K562 (cell line): ENCODE measurements at regions not wholly inside any gene's neighbourhood (a gene's known extent, or its start where the extent isn't known, plus 50 kb on each side); places are given as distances from the start of the nearest gene placed in this dataset.
A peak's percentile ranks its signal among the peaks of the same experiment; 100 is the strongest.

Experiments used
- ARNT ChIP-seq, 2 experiments: fragments of 450-650 bp; IDR thresholded peaks; 2 replicates each; pipeline ENCODE4 v1.6.1; 2016; ENCODE audit warnings: mild to moderate bottlenecking in 1 of 2
- ATF1 ChIP-seq, 2 experiments: fragments of 450-650 bp in 1 of 2; IDR thresholded peaks; 2 replicates each; pipeline ENCODE4 v1.6.1; 2016; ENCODE audit warnings: missing compliant biosample characterization in 1 of 2, missing genetic modification characterization in 1 of 2
- CTBP1 ChIP-seq: fragments of 450-650 bp; IDR thresholded peaks from 2 replicates; pipeline ENCODE4 v1.6.1; 2016; ENCODE audit warnings: borderline replicate concordance
- ETS2 ChIP-seq: IDR thresholded peaks from 2 replicates; pipeline ENCODE4 v1.6.1; 2016; ENCODE audit warnings: borderline replicate concordance, missing genetic modification characterization, mild to moderate bottlenecking, moderate library complexity, missing compliant biosample characterization; ENCODE audit not compliant: poor library complexity, severe bottlenecking
- GABPA ChIP-seq: fragments of 200-800 bp; sonication (Bioruptor generic); conservative IDR thresholded peaks from 2 replicates; pipeline ENCODE4 v1.6.1; 2016; ENCODE audit warnings: low read depth, missing genetic modification characterization, missing compliant biosample characterization
- HCFC1 ChIP-seq: IDR thresholded peaks from 2 replicates; pipeline ENCODE4 v1.6.1; 2012; ENCODE audit warnings: low read depth, low read length, improper control_type of control experiment
- L3MBTL2 ChIP-seq: fragments of 450-650 bp; IDR thresholded peaks from 2 replicates; pipeline ENCODE4 v1.6.1; 2016; ENCODE audit warnings: mild to moderate bottlenecking, moderate library complexity
- NR2C2 ChIP-seq, 2 experiments: fragments of 200-800 bp in 1 of 2; sonication (Bioruptor generic) in 1 of 2; sonication (generic) in 1 of 2; formaldehyde crosslinking in 1 of 2; IDR thresholded peaks; 2 replicates each; pipeline versions ENCODE4 v1.6.1 to v1.8.0; 2016 to 2022; ENCODE audit warnings: mild to moderate bottlenecking in 1 of 2, missing compliant biosample characterization in 1 of 2, missing genetic modification characterization in 1 of 2, missing genetic modification reagents in 1 of 2
- PBX2 ChIP-seq, 2 experiments: IDR thresholded peaks in 1 of 2; conservative IDR thresholded peaks in 1 of 2; 2 replicates each; pipeline ENCODE4 v1.6.1; 2016; ENCODE audit warnings: low read depth in 2 of 2, mild to moderate bottlenecking in 1 of 2, missing compliant biosample characterization in 1 of 2, missing genetic modification characterization in 1 of 2, moderate library complexity in 1 of 2
- POLR3G ChIP-seq: IDR thresholded peaks from 2 replicates; pipeline ENCODE4 v1.6.1; 2011; ENCODE audit not compliant: insufficient read length, insufficient replicate concordance; ENCODE audit errors: extremely low read depth
- PTTG1 ChIP-seq: fragments of 450-650 bp; IDR thresholded peaks from 2 replicates; pipeline ENCODE4 v1.6.1; 2016; ENCODE audit warnings: low read depth, mild to moderate bottlenecking, missing genetic modification characterization, missing compliant biosample characterization
- RCOR1 ChIP-seq, 2 experiments: IDR thresholded peaks; 2 replicates each; pipeline ENCODE4 v1.6.1; 2012; ENCODE audit warnings: low read depth in 2 of 2, low read length in 2 of 2, borderline replicate concordance in 1 of 2, improper control_type of control experiment in 1 of 2
- SIN3A ChIP-seq, 2 experiments: fragments of 150-350 bp in 1 of 2; IDR thresholded peaks; 2 replicates each; pipeline ENCODE4 v1.6.1; 2011 to 2016; ENCODE audit warnings: borderline replicate concordance in 2 of 2, low read depth in 2 of 2, low read length in 2 of 2, mild to moderate bottlenecking in 2 of 2, moderate library complexity in 2 of 2; ENCODE audit not compliant: control insufficient read depth in 1 of 2
- TCF15 ChIP-seq: fragments of 250-450 bp; sonication (Bioruptor Pico); IDR thresholded peaks from 2 replicates; pipeline ENCODE4 v1.8.0; 2022; ENCODE audit warnings: moderate library complexity, mild to moderate bottlenecking, inconsistent platforms
- TCF3 ChIP-seq: sonication (generic); formaldehyde crosslinking; IDR thresholded peaks from 2 replicates; pipeline ENCODE4 v1.4.0; 2020; ENCODE audit warnings: mild to moderate bottlenecking, missing genetic modification reagents
- USF1 ChIP-seq: sonication (generic); formaldehyde crosslinking; IDR thresholded peaks from 2 replicates; pipeline ENCODE4 v1.9.0; 2022; ENCODE audit warnings: mild to moderate bottlenecking, missing genetic modification reagents
- ZFP30 ChIP-seq: fragments of 250-450 bp; sonication (Bioruptor Pico); IDR thresholded peaks from 2 replicates; pipeline ENCODE4 v1.8.0; 2022; ENCODE audit warnings: moderate library complexity, mild to moderate bottlenecking, inconsistent platforms, borderline replicate concordance
- ZKSCAN1 ChIP-seq: fragments of 150-350 bp; IDR thresholded peaks from 2 replicates; pipeline ENCODE4 v1.6.1; 2016; ENCODE audit warnings: low read depth, low read length
- ZNF146 ChIP-seq: IDR thresholded peaks from one replicate; pipeline ENCODE4 v1.6.1; 2018; ENCODE audit warnings: missing compliant biosample characterization; ENCODE audit not compliant: unreplicated experiment
- ZNF232 ChIP-seq: sonication (generic); formaldehyde crosslinking; IDR thresholded peaks from 2 replicates; pipeline ENCODE4 v1.8.0; 2022; ENCODE audit warnings: mild to moderate bottlenecking, missing genetic modification reagents
- ZNF431 ChIP-seq: sonication (generic); formaldehyde crosslinking; IDR thresholded peaks from 2 replicates; pipeline ENCODE4 v1.8.0; 2022; ENCODE audit warnings: mild to moderate bottlenecking, missing genetic modification reagents
- ZNF507 ChIP-seq: conservative IDR thresholded peaks from 2 replicates; pipeline ENCODE4 v1.6.1; 2017; ENCODE audit warnings: missing genetic modification characterization, missing compliant biosample characterization
- ZNF586 ChIP-seq: fragments of 450-650 bp; formaldehyde crosslinking; conservative IDR thresholded peaks from 2 replicates; pipeline ENCODE4 v1.4.0; 2020; ENCODE audit warnings: mild to moderate bottlenecking, moderate library complexity
- ZNF699 ChIP-seq: fragments of 250-450 bp; sonication (Bioruptor Pico); IDR thresholded peaks from 2 replicates; pipeline ENCODE4 v1.8.0; 2021; ENCODE audit warnings: mild to moderate bottlenecking, moderate library complexity; ENCODE audit not compliant: insufficient replicate concordance

- TF ChIP-seq TCF3 (CRISPR knock-in tag), result no peak
- TF ChIP-seq ZNF699 (CRISPR knock-in tag), result no peak
- peak; percentile 18; the same call in 1 of the 2 replicates for TF ChIP-seq GABPA (tag)
- TF ChIP-seq ZFP30 (CRISPR knock-in tag), result no peak
- no peak for TF ChIP-seq ZNF232 (CRISPR knock-in tag)
- TF ChIP-seq ARNT (IDR thresholded peaks at IDR 0.05), result no peak
- no peak for TF ChIP-seq NR2C2 (CRISPR knock-in tag; IDR thresholded peaks at IDR 0.05)
- TF ChIP-seq NR2C2 (tag; IDR thresholded peaks at IDR 0.05), result peak; percentile 43; the same call in 1 of the 2 replicates
- no peak for TF ChIP-seq ZKSCAN1
- TF ChIP-seq CTBP1, result no peak
- TF ChIP-seq ZNF146 (CRISPR knock-in tag), result no peak
- no peak for TF ChIP-seq PTTG1 (tag)
- no peak for TF ChIP-seq ATF1 (CRISPR knock-in tag; IDR thresholded peaks at IDR 0.05)
- TF ChIP-seq ATF1 (tag; IDR thresholded peaks at IDR 0.05), result 0 out of 2 replicates have a peak, but pooled peaks have one; percentile 23
- no peak for TF ChIP-seq TCF15 (CRISPR knock-in tag)
- peak; percentile 84; the same call in 1 of the 2 replicates for TF ChIP-seq ZNF586
- TF ChIP-seq ZNF507 (tag), result no peak
- no peak for TF ChIP-seq RCOR1 (IDR thresholded peaks at IDR 0.05; ENCODE audit: borderline replicate concordance in 1 of 2, low read depth in 2 of 2, low read length in 2 of 2)
- TF ChIP-seq PBX2 (CRISPR knock-in tag; IDR thresholded peaks at IDR 0.05; ENCODE audit: low read depth), result no peak
- no peak for TF ChIP-seq PBX2 (tag; conservative IDR thresholded peaks at IDR 0.05; ENCODE audit: low read depth)
- TF ChIP-seq ETS2 (tag), result no peak
- TF ChIP-seq L3MBTL2, result peak; percentile 90
- TF ChIP-seq ZNF431 (CRISPR knock-in tag), result no peak
- TF ChIP-seq HCFC1, result no peak
- TF ChIP-seq POLR3G, result no peak
- TF ChIP-seq SIN3A (IDR thresholded peaks at IDR 0.05; ENCODE audit: borderline replicate concordance in 2 of 2, control insufficient read depth in 1 of 2, low read depth in 2 of 2, low read length in 2 of 2), result no peak
- TF ChIP-seq USF1 (CRISPR knock-in tag), result no peak
These were observed 153.2 kb upstream of the FRG1 start (continued) for GRCh38 chr4:189787216-189788031.
